Upper lobe of right lung (tissue), 1 donor: ENCODE measurements at regions not wholly inside any gene's neighbourhood (a gene's known extent, or its start where the extent isn't known, plus 50 kb on each side); places are given as distances from the start of the nearest gene placed in this dataset.

Source experiments
- ATAC-seq: fragments of 200-7000 bp; cut with Tn5 transposase; one replicate; pipeline ENCODE4 v1.9.1; 2020; ENCODE audit warnings: mild to moderate bottlenecking, moderate library complexity
- DNase-seq: peaks from one replicate; pipeline ENCODE4 v3.0.0-alpha.2; 2020
- H3K27ac ChIP-seq: fragments of 200-600 bp; one replicate; pipeline ENCODE4 v1.8.0; 2022
- H3K27me3 ChIP-seq: fragments of 200-600 bp; one replicate; pipeline ENCODE4 v1.8.0; 2022; ENCODE audit warnings: mild to moderate bottlenecking
- H3K36me3 ChIP-seq: fragments of 200-600 bp; one replicate; pipeline ENCODE4 v1.8.0; 2022
- H3K4me1 ChIP-seq: fragments of 200-600 bp; one replicate; pipeline ENCODE4 v1.8.0; 2022
- H3K4me3 ChIP-seq: fragments of 200-600 bp; one replicate; pipeline ENCODE4 v1.8.0; 2022; ENCODE audit warnings: mild to moderate bottlenecking
- H3K9me3 ChIP-seq: fragments of 200-600 bp; one replicate; pipeline ENCODE4 v1.8.0; 2022
- CTCF ChIP-seq: fragments of 200-600 bp; IDR thresholded peaks from one replicate; pipeline ENCODE4 v1.8.0; 2022; ENCODE audit warnings: antibody characterized with exemption
- intact Hi-C: fragments of 100-400 bp; cut with DNase I; formaldehyde crosslinking; loops from one replicate; pipeline ENCODE4 v1.11.0; 2022
- donor health status: DM: no; HTN: yes; CAD: no; lungs with severe emphysema.

DNA sequence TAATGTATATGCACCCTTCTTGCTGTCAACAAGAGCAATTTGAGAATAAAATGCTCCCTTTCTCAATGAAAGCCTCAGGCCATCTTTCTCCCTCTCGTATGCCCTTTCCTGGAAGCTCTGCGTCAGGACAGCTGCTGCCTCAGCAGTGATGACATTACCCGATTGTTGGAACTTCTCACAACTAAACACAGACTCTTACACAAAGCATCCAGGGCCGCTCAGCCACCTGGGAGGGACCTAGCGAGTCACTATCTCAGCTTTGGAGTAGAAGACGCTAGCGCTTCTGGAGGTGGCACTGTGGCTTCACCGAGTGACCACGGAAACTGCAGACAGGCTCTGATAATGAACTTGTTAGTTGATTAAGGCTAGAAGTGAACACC lies 153.2 kb upstream of the SOX1 start:
- no peak for TF ChIP-seq CTCF
- Histone ChIP-seq H3K36me3 (no peaks in the 10 kb centered on the region), H3K4me1 (no peaks in the 10 kb centered on the region), H3K4me3 (no peak overlapping the region), H3K9me3 (no peaks in the 10 kb centered on the region), H3K27me3 (no peaks in the 10 kb centered on the region), H3K27ac (no peak overlapping the region)
- intact Hi-C loops = no loop called here
- no peak for ATAC-seq
- peak; percentile 7 for DNase-seq

GRCh38 chr13:111914241-111915103 lies 152.5 kb upstream of the SOX1 start:
- H3K27ac ChIP-seq = no peak overlapping the region
- TF ChIP-seq CTCF = no peak
- DNase-seq (no peak), ATAC-seq (no peak)
- H3K4me1 ChIP-seq = no peaks in the 10 kb centered on the region
- H3K27me3 ChIP-seq = peaks cover 4% of the 10 kb centered on the region
- H3K4me3 ChIP-seq = no peak overlapping the region
- intact Hi-C loops = no loop called here
- H3K9me3 ChIP-seq = no peaks in the 10 kb centered on the region
- H3K36me3 ChIP-seq = no peaks in the 10 kb centered on the region

- peaks cover 10% of the 10 kb centered on the region for H3K27me3 ChIP-seq
- intact Hi-C loops = no loop called here
- no peaks in the 10 kb centered on the region for H3K4me1 ChIP-seq
- DNase-seq = no peak
- no peak overlapping the region for H3K4me3 ChIP-seq
- H3K27ac ChIP-seq = no peak overlapping the region
- H3K36me3 ChIP-seq = no peaks in the 10 kb centered on the region
- no peaks in the 10 kb centered on the region for H3K9me3 ChIP-seq
- no peak for ATAC-seq
- no peak for TF ChIP-seq CTCF
These were observed 151.8 kb upstream of the SOX1 start for GRCh38 chr13:111915104-111915551.

GRCh38 chr13:111916201-111916600 lies 150.7 kb upstream of the SOX1 start:
- no peak for TF ChIP-seq CTCF
- ATAC-seq (no peak), DNase-seq (no peak)
- no peaks in the 10 kb centered on the region for H3K9me3 ChIP-seq
- intact Hi-C loops = no loop called here
- no peaks in the 10 kb centered on the region for H3K4me1 ChIP-seq
- H3K27ac ChIP-seq = no peak overlapping the region
- H3K4me3 ChIP-seq = no peak overlapping the region
- peaks cover 13% of the 10 kb centered on the region for H3K27me3 ChIP-seq
- no peaks in the 10 kb centered on the region for H3K36me3 ChIP-seq

GRCh38 chr13:111917086-111917485 lies 149.9 kb upstream of the SOX1 start:
- H3K4me3 ChIP-seq = no peak overlapping the region
- TF ChIP-seq CTCF = no peak
- H3K36me3 ChIP-seq = no peaks in the 10 kb centered on the region
- H3K4me1 ChIP-seq = no peaks in the 10 kb centered on the region
- H3K27ac ChIP-seq = no peak overlapping the region
- intact Hi-C loops = no loop called here
- ATAC-seq (no peak), DNase-seq (peak; percentile 44)
- H3K9me3 ChIP-seq = no peaks in the 10 kb centered on the region
- peaks cover 13% of the 10 kb centered on the region for H3K27me3 ChIP-seq
